Natural killer cell treated with Interleukin-12 subunit alpha and Interleukin-12 subunit beta and Interleukin-15 and Interleukin-18, amount 100 ng/mL, for 72 hours (primary cell): ENCODE measurements at regions not wholly inside any gene's neighbourhood (a gene's known extent, or its start where the extent isn't known, plus 50 kb on each side); places are given as distances from the start of the nearest gene placed in this dataset.
A peak's percentile ranks its signal among the peaks of the same experiment; 100 is the strongest.

Source experiments
- ATAC-seq, 2 donors: fragments of 150-1000 bp; cut with Tn5 transposase in 1 of 2; sonication (Bioruptor Pico), chemical (Tn5 transposase) in 1 of 2; 2 replicates each; pipeline ENCODE4 v1.10.0; 2021
- DNase-seq: peaks from one replicate; pipeline ENCODE4 v3.0.0; 2022; ENCODE audit warnings: low spot score
- H3K27ac Mint-ChIP-seq, 2 donors: 1 replicate in 1 of 2; 2 replicates in 1 of 2; pipeline ENCODE4 v1.8.0; 2022; ENCODE audit warnings: mixed read lengths in 2 of 2, mild to moderate bottlenecking in 1 of 2, moderate library complexity in 1 of 2
- H3K27me3 Mint-ChIP-seq, 2 donors: 1 replicate in 1 of 2; 2 replicates in 1 of 2; pipeline ENCODE4 v1.8.0; 2022; ENCODE audit warnings: mixed read lengths in 2 of 2
- H3K36me3 Mint-ChIP-seq: one replicate; pipeline ENCODE4 v1.8.0; 2022; ENCODE audit warnings: mixed read lengths
- H3K4me1 Mint-ChIP-seq, 2 donors: 1 replicate in 1 of 2; 2 replicates in 1 of 2; pipeline ENCODE4 v1.8.0; 2022; ENCODE audit warnings: low read depth in 2 of 2, mixed read lengths in 2 of 2, mild to moderate bottlenecking in 1 of 2
- H3K4me3 Mint-ChIP-seq: one replicate; pipeline ENCODE4 v1.8.0; 2022; ENCODE audit warnings: mixed read lengths
- H3K9me3 Mint-ChIP-seq: 2 replicates; pipeline ENCODE4 v1.8.0; 2022; ENCODE audit warnings: mixed read lengths

DNA sequence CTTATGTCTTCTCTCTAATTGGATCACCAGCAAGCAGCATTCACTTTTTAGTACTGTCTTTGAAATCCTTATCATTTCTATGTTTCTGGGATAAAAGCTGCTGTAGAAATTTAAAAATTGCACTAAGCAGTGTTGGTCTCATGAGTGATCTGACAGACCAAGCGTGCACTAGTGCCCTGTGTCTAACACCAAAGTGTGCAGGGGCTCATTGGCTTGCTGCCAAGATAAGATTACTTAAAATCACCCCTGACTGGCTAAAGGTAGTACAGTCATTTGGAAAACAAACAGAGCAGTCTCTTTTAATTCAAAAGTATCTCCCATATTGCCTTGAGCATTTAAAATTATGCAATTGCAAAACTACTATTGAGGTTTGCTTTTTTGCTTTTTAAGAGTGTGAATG, 304.6 kb downstream of the ARAP2 start:
- H3K4me3 Mint-ChIP-seq: no peak overlapping the region
- no peaks in the 10 kb centered on the region for H3K36me3 Mint-ChIP-seq
- H3K4me1 Mint-ChIP-seq: no peaks in the 10 kb centered on the region
- no peak for ATAC-seq
- no peaks in the 10 kb centered on the region for H3K27me3 Mint-ChIP-seq
- H3K9me3 Mint-ChIP-seq: no peaks in the 10 kb centered on the region
- DNase-seq: no peak
- no peak overlapping the region for H3K27ac Mint-ChIP-seq

DNA sequence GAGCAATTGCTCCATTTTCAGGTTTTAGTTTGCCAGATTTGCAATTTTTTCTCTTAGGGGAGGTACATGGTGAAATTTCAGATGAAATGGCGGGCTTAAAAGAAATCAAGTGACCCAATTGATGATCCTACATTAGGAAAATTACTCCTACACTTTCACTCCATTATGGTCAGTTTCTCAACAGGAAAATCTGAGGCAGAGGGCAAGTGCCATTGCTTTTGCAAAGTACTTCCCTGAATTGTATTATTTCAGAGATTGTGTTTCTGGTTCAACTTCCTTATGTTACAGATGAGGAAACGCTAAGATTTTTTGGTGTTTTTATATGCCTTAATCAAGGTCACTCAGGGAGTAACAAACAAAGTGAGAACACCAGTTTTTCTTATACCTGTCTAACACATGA, 302.2 kb downstream of the ARAP2 start:
- H3K4me1 Mint-ChIP-seq: no peaks in the 10 kb centered on the region

GRCh38 chr4:35943606-35944005, 300.7 kb downstream of the ARAP2 start:
- ATAC-seq: no peak
- no peaks in the 10 kb centered on the region for H3K36me3 Mint-ChIP-seq
- peaks cover 0 to 3% of the 10 kb centered on the region in 2 donors for H3K27me3 Mint-ChIP-seq
- H3K9me3 Mint-ChIP-seq: no peaks in the 10 kb centered on the region
- DNase-seq: no peak
- H3K4me1 Mint-ChIP-seq: no peaks in the 10 kb centered on the region
- H3K4me3 Mint-ChIP-seq: no peak overlapping the region
- H3K27ac Mint-ChIP-seq: no peak overlapping the region

More for the DNA sequence above, 302.2 kb downstream of the ARAP2 start:
- ATAC-seq (no peak), DNase-seq (no peak)
- peaks cover 0 to 3% of the 10 kb centered on the region in 2 donors for H3K27me3 Mint-ChIP-seq
- H3K4me3 Mint-ChIP-seq: no peak overlapping the region
- no peaks in the 10 kb centered on the region for H3K9me3 Mint-ChIP-seq
- H3K27ac Mint-ChIP-seq: no peak overlapping the region
- no peaks in the 10 kb centered on the region for H3K36me3 Mint-ChIP-seq

GRCh38 chr4:35948171-35948570, 296.1 kb downstream of the ARAP2 start:
- H3K9me3 Mint-ChIP-seq: peaks cover 5% of the 10 kb centered on the region
- no peak overlapping the region for H3K4me3 Mint-ChIP-seq

GRCh38 chr4:35950442-35950841, 293.9 kb downstream of the ARAP2 start:
- Mint-ChIP-seq H3K4me1 (no peaks in the 10 kb centered on the region), H3K4me3 (no peak overlapping the region), H3K36me3 (peaks cover 18% of the 10 kb centered on the region), H3K27me3 (peaks cover 0 to 3% of the 10 kb centered on the region in 2 donors), H3K27ac (no peak overlapping the region), H3K9me3 (peaks cover 16% of the 10 kb centered on the region)
- DNase-seq (no peak), ATAC-seq (no peak)

More at GRCh38 chr4:35948171-35948570, 296.1 kb downstream of the ARAP2 start:
- no peaks in the 10 kb centered on the region for H3K4me1 Mint-ChIP-seq
- H3K27ac Mint-ChIP-seq: no peak overlapping the region
- ATAC-seq: no peak
- DNase-seq: no peak
- peaks cover 0 to 3% of the 10 kb centered on the region in 2 donors for H3K27me3 Mint-ChIP-seq
- H3K36me3 Mint-ChIP-seq: peaks cover 6% of the 10 kb centered on the region

GRCh38 chr4:35952751-35953150, 291.6 kb downstream of the ARAP2 start:
- no peaks in the 10 kb centered on the region for H3K27me3 Mint-ChIP-seq
- no peaks in the 10 kb centered on the region for H3K4me1 Mint-ChIP-seq
- H3K27ac Mint-ChIP-seq: no peak overlapping the region
- peaks cover 20% of the 10 kb centered on the region for H3K9me3 Mint-ChIP-seq
- no peak for ATAC-seq
- H3K4me3 Mint-ChIP-seq: no peak overlapping the region
- no peak for DNase-seq
- H3K36me3 Mint-ChIP-seq: peaks cover 34% of the 10 kb centered on the region

GRCh38 chr4:35963383-35963782, 280.9 kb downstream of the ARAP2 start:
- ATAC-seq (no peak), DNase-seq (no peak)
- no peak overlapping the region for H3K4me3 Mint-ChIP-seq
- H3K27ac Mint-ChIP-seq: no peak overlapping the region
- no peaks in the 10 kb centered on the region for H3K27me3 Mint-ChIP-seq
- H3K9me3 Mint-ChIP-seq: no peaks in the 10 kb centered on the region
- H3K4me1 Mint-ChIP-seq: peaks cover 6 to 8% of the 10 kb centered on the region in 2 donors
- H3K36me3 Mint-ChIP-seq: no peaks in the 10 kb centered on the region

DNA sequence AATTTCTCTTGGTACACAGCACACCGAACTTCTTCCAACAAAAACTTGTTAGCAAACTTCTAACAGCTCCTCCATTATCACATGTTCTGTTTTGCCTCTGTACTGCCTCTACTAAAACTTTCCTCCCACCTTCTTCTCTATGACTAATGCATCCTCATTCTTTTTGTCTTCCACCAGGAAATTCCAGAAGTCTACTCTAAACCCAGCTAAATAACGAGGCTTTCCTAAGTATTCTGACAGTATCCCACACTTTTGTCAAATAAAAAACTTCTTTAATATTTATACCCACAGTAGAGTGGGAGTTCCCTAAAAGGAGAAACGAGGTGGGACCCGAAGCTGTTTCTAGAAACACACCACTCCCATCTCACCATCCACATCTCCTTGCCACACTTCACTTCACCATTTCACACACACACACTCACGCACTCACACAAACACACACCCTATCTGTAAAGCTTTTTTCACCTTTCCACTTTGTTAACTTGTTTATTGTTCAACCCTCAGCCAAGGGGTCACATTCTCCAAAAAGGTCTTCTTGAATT, 280.3 kb downstream of the ARAP2 start:
- Mint-ChIP-seq H3K36me3 (no peaks in the 10 kb centered on the region), H3K4me1 (peaks cover 6 to 8% of the 10 kb centered on the region in 2 donors), H3K9me3 (no peaks in the 10 kb centered on the region), H3K27me3 (no peaks in the 10 kb centered on the region), H3K27ac (no peak overlapping the region), H3K4me3 (no peak overlapping the region)
- ATAC-seq (no peak), DNase-seq (no peak)

DNA sequence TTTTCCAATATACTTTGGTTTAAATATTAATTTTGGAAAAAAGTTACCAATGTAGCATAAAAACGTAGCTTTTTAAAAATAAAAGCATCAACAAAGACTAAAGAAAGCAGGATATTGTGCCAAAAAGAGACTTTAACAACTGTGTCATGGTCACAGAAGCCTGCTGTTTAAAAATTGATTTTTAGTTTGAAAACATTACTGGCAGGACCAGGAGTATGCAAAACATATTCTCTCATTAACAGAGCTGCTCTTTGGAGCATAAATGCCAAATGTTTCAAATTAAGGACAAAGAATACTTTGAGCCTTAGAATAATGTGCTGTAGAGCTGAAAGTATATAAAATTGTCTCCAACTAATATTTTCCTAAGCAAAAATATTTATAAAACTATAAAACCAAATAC, 279.0 kb downstream of the ARAP2 start:
- peaks cover 6 to 8% of the 10 kb centered on the region in 2 donors for H3K4me1 Mint-ChIP-seq
- DNase-seq (no peak), ATAC-seq (no peak)
- H3K9me3 Mint-ChIP-seq: no peaks in the 10 kb centered on the region
- H3K4me3 Mint-ChIP-seq: no peak overlapping the region
- H3K27me3 Mint-ChIP-seq: no peaks in the 10 kb centered on the region
- no peak overlapping the region for H3K27ac Mint-ChIP-seq
- H3K36me3 Mint-ChIP-seq: no peaks in the 10 kb centered on the region

- no peak for DNase-seq
- Mint-ChIP-seq H3K27me3 (no peaks in the 10 kb centered on the region), H3K4me1 (peaks cover 6 to 8% of the 10 kb centered on the region in 2 donors), H3K27ac (no peak overlapping the region), H3K4me3 (no peak overlapping the region), H3K9me3 (no peaks in the 10 kb centered on the region), H3K36me3 (no peaks in the 10 kb centered on the region)
- ATAC-seq: no peak
These were observed 277.7 kb downstream of the ARAP2 start for GRCh38 chr4:35966566-35966965.

DNA sequence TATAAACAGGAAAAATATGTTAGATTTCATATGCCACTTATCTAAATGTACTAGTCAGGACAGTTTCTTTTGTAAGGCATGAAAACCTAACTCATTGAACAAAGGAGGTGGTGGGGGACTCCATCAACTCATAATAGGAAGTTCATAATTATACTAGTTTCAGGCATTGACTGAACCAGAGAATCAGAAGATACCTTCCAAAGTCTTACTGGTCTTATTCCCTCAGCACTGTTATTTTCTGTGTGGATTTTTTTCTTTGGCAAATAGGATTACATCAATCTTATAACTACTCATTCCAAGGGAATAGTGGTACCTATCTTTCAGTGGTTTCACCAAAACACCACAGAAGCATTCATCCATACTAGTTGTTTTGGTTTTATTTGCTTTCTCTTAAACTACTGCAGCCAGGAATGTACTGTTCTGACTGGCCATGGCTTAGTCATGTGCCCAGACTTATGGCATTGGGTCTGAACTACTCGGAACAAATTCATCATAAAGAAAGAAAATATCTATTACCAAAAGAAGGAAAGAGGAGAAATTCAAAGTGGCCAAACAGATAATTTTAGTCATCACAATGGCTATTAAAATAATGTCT, 273.9 kb downstream of the ARAP2 start:
- H3K27ac Mint-ChIP-seq: no peak overlapping the region
- H3K4me1 Mint-ChIP-seq: peaks cover 0 to 4% of the 10 kb centered on the region in 2 donors
- peaks cover 0 to 2% of the 10 kb centered on the region in 2 donors for H3K27me3 Mint-ChIP-seq
- peaks cover 2% of the 10 kb centered on the region for H3K9me3 Mint-ChIP-seq
- H3K4me3 Mint-ChIP-seq: no peak overlapping the region
- no peak for DNase-seq
- H3K36me3 Mint-ChIP-seq: peaks cover 4% of the 10 kb centered on the region
- ATAC-seq: peak in 1 of 2 donors; percentile 54

GRCh38 chr4:35972814-35973213, 271.5 kb downstream of the ARAP2 start:
- H3K9me3 Mint-ChIP-seq: peaks cover 2% of the 10 kb centered on the region
- no peak overlapping the region for H3K4me3 Mint-ChIP-seq
- H3K4me1 Mint-ChIP-seq: peaks cover 0 to 8% of the 10 kb centered on the region in 2 donors
- H3K27me3 Mint-ChIP-seq: peaks cover 0 to 2% of the 10 kb centered on the region in 2 donors
- ATAC-seq (no peak), DNase-seq (no peak)
- H3K36me3 Mint-ChIP-seq: peaks cover 4% of the 10 kb centered on the region
- no peak overlapping the region for H3K27ac Mint-ChIP-seq

DNA sequence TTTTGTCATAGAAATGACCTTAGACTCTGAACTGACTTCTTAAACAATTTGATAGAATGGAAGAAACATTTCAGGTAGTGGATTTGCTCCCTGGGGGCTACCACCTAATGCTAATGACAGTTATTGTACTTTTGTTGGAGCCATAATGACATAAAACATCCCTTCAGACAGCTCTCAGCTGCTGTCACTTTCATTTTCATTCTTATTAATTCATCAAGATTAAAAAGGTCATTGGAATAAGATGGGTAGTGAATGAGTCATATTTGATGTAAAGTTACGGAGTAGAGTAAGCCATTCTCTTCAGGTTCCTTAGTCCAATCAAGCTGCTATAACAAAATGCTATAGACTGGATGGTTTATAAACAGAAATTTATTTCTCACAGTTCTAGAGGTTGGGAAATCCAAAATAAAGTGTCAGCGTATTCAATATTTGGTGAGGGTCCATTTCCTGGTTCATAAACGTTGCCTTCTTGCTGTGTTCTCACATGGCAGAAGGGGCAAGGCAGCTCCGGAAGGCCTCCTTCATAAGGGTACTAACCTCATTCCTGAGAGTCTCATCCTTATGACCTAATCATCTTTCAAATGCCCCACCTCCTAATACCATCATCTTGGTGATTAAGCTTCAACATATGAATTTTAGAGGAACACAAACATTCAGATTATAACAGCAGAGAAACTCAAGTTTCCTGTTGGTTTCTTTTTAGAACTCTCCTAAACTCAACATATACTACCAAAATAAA, 268.5 kb downstream of the ARAP2 start:
- Mint-ChIP-seq H3K27ac (no peak overlapping the region), H3K36me3 (peaks cover 9% of the 10 kb centered on the region)

GRCh38 chr4:35978551-35978950, 265.8 kb downstream of the ARAP2 start:
- Mint-ChIP-seq H3K27ac (no peak overlapping the region), H3K36me3 (peaks cover 14% of the 10 kb centered on the region), H3K27me3 (peaks cover 0 to 2% of the 10 kb centered on the region in 2 donors), H3K9me3 (peaks cover 5% of the 10 kb centered on the region), H3K4me1 (peaks cover 8 to 13% of the 10 kb centered on the region in 2 donors), H3K4me3 (no peak overlapping the region)
- DNase-seq: no peak
- ATAC-seq: no peak

More for the DNA sequence above, 268.5 kb downstream of the ARAP2 start:
- ATAC-seq (peak; percentile 53 to 85), DNase-seq (no peak)
- Mint-ChIP-seq H3K4me1 (peaks cover 0 to 8% of the 10 kb centered on the region in 2 donors), H3K4me3 (no peak overlapping the region), H3K27me3 (peaks cover 0 to 2% of the 10 kb centered on the region in 2 donors), H3K9me3 (peaks cover 2% of the 10 kb centered on the region)
